ENCODE measurements at regions not wholly inside any gene's neighbourhood (a gene's known extent, or its start where the extent isn't known, plus 50 kb on each side); places are given as distances from the start of the nearest gene placed in this dataset.

GRCh38 chr13:22505489-22505888 is 675.3 kb upstream of the SGCG start:
- no peak for TF ChIP-seq CTCF (conservative IDR thresholded peaks at IDR 0.05; ENCODE audit: low read depth, low read length)
- TF ChIP-seq EZH2 (IDR thresholded peaks at IDR 0.05; ENCODE audit: low read length, unreplicated experiment): no peak
- no peak for TF ChIP-seq EZH2phosphoT487 (IDR thresholded peaks at IDR 0.05; ENCODE audit: borderline replicate concordance, low read length)
